ENCODE measurements at regions not wholly inside any gene's neighbourhood (a gene's known extent, or its start where the extent isn't known, plus 50 kb on each side); places are given as distances from the start of the nearest gene placed in this dataset.

DNA sequence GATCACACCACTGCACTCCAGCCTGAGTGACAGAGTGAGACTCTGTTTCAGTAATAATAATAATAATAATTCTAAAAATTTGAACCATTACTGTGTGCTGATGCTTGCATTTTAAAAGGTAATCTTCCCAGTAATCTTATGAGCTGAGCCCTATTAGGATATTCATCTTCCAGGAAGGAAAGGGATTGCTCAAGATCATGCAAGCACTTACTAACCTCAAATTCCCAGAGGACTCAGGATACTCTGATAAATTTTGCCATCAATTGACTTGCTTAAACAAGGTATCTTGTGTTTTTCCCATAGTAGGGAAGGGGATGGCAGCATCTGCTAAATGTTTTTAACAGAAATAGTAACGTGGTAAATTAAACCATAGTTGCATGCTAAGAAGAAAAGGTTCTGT, 176.4 kb upstream of the MRPS30 start:
- TF ChIP-seq, protein P1, sequence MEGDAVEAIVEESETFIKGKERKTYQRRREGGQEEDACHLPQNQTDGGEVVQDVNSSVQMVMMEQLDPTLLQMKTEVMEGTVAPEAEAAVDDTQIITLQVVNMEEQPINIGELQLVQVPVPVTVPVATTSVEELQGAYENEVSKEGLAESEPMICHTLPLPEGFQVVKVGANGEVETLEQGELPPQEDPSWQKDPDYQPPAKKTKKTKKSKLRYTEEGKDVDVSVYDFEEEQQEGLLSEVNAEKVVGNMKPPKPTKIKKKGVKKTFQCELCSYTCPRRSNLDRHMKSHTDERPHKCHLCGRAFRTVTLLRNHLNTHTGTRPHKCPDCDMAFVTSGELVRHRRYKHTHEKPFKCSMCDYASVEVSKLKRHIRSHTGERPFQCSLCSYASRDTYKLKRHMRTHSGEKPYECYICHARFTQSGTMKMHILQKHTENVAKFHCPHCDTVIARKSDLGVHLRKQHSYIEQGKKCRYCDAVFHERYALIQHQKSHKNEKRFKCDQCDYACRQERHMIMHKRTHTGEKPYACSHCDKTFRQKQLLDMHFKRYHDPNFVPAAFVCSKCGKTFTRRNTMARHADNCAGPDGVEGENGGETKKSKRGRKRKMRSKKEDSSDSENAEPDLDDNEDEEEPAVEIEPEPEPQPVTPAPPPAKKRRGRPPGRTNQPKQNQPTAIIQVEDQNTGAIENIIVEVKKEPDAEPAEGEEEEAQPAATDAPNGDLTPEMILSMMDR (IDR thresholded peaks at IDR 0.05), result no peak
- TF ChIP-seq EZH2 (IDR thresholded peaks at IDR 0.05), result no peak
